Neuronal stem cell (in vitro differentiated cells): ENCODE measurements at regions not wholly inside any gene's neighbourhood (a gene's known extent, or its start where the extent isn't known, plus 50 kb on each side); places are given as distances from the start of the nearest gene placed in this dataset.

Source experiments
- DNase-seq: peaks from one replicate; pipeline ENCODE4 v3.0.0-alpha.2; 2013; ENCODE audit warnings: low spot score
- H2AFZ ChIP-seq: one replicate; pipeline ENCODE4 v1.6.1; 2013; ENCODE audit warnings: mild to moderate bottlenecking, low read length, inconsistent platforms
- H2AK5ac ChIP-seq: 2 replicates; pipeline ENCODE4 v1.6.1; 2013; ENCODE audit warnings: low read depth, mild to moderate bottlenecking, inconsistent platforms, low read length, moderate library complexity, mixed read lengths
- H2BK120ac ChIP-seq: 2 replicates; pipeline ENCODE4 v1.6.1; 2013; ENCODE audit warnings: low read depth, mild to moderate bottlenecking, inconsistent platforms, low read length, moderate library complexity, mixed read lengths
- H2BK12ac ChIP-seq: one replicate; pipeline ENCODE4 v1.6.1; 2013; ENCODE audit warnings: low read length, inconsistent platforms
- H2BK15ac ChIP-seq: 2 replicates; pipeline ENCODE4 v1.6.1; 2013; ENCODE audit warnings: mild to moderate bottlenecking, low read length, inconsistent platforms, mixed read lengths
- H2BK5ac ChIP-seq: one replicate; pipeline ENCODE4 v1.6.1; 2013; ENCODE audit warnings: inconsistent platforms, mild to moderate bottlenecking, low read length, moderate library complexity
- H3K14ac ChIP-seq: one replicate; pipeline ENCODE4 v1.6.1; 2013; ENCODE audit warnings: low read length, inconsistent platforms
- H3K18ac ChIP-seq: 2 replicates; pipeline ENCODE4 v1.6.1; 2013; ENCODE audit warnings: low read length, inconsistent platforms
- H3K23ac ChIP-seq: 2 replicates; pipeline ENCODE4 v1.6.1; 2013; ENCODE audit warnings: low read depth, mild to moderate bottlenecking, mixed read lengths, low read length, inconsistent platforms; ENCODE audit not compliant: poor library complexity
- H3K27ac ChIP-seq: replicated peaks from 3 replicates; pipeline ENCODE4 v1.5.1; 2013; ENCODE audit warnings: low read length, inconsistent platforms
- H3K27me3 ChIP-seq, 3 experiments: 2 replicates each; pipeline ENCODE4 v1.6.1; 2013; ENCODE audit warnings: low read length in 3 of 3, mild to moderate bottlenecking in 2 of 3, inconsistent platforms in 1 of 3, low read depth in 1 of 3, mixed read lengths in 1 of 3, moderate library complexity in 1 of 3; ENCODE audit not compliant: control insufficient read depth in 3 of 3, insufficient read depth in 3 of 3
- H3K36me3 ChIP-seq, 2 donors: replicated peaks in 1 of 2; 2 replicates each; pipeline ENCODE4 v1.6.1; 2013; ENCODE audit warnings: low read length in 2 of 2; ENCODE audit not compliant: control insufficient read depth in 2 of 2, insufficient read depth in 2 of 2
- H3K4ac ChIP-seq: 2 replicates; pipeline ENCODE4 v1.6.1; 2013; ENCODE audit warnings: inconsistent platforms, mild to moderate bottlenecking, low read length, moderate library complexity
- H3K4me1 ChIP-seq, 2 donors: 1 replicate in 1 of 2; 2 replicates in 1 of 2; pipeline ENCODE4 v1.6.1; 2013; ENCODE audit warnings: low read length in 2 of 2, low read depth in 1 of 2; ENCODE audit not compliant: control insufficient read depth in 2 of 2, insufficient read depth in 1 of 2
- H3K4me2 ChIP-seq: one replicate; pipeline ENCODE4 v1.6.1; 2013; ENCODE audit warnings: mild to moderate bottlenecking, low read length, inconsistent platforms; ENCODE audit not compliant: insufficient read depth, poor library complexity, severe bottlenecking
- H3K4me3 ChIP-seq, 2 donors: 2 replicates each; pipeline ENCODE4 v1.5.1; 2013; ENCODE audit warnings: low read length in 2 of 2, mild to moderate bottlenecking in 2 of 2, inconsistent platforms in 1 of 2, moderate library complexity in 1 of 2
- H3K79me1 ChIP-seq: one replicate; pipeline ENCODE4 v1.6.1; 2013; ENCODE audit warnings: low read depth, mild to moderate bottlenecking, inconsistent platforms, low read length, moderate library complexity
- H3K9ac ChIP-seq: one replicate; pipeline ENCODE4 v1.6.1; 2013; ENCODE audit warnings: mild to moderate bottlenecking, low read depth, low read length, inconsistent platforms; ENCODE audit not compliant: poor library complexity
- H3K9me3 ChIP-seq, 2 donors: replicated peaks in 1 of 2; 2 replicates each; pipeline versions ENCODE3 to v1.6.1; 2013; ENCODE audit warnings: low read length in 2 of 2, mild to moderate bottlenecking in 2 of 2, inconsistent platforms in 1 of 2, low read depth in 1 of 2, mixed read lengths in 1 of 2, moderate library complexity in 1 of 2; ENCODE audit not compliant: control insufficient read depth in 2 of 2, insufficient read depth in 1 of 2
- H4K8ac ChIP-seq: one replicate; pipeline ENCODE4 v1.6.1; 2013; ENCODE audit warnings: low read depth, mild to moderate bottlenecking, inconsistent platforms, low read length, moderate library complexity
- H4K91ac ChIP-seq: one replicate; pipeline ENCODE4 v1.6.1; 2013; ENCODE audit warnings: low read length, low read depth, mild to moderate bottlenecking, inconsistent platforms; ENCODE audit not compliant: poor library complexity
- WGBS, 2 donors: extraction: QIAGEN DNeasy Blood & Tissue Kit; methylation state at CpG; one replicate each; pipeline ENCODE4 v1.1.7; 2013; ENCODE audit warnings: missing lambda C conversion rate in 2 of 2, mixed read lengths in 1 of 2; ENCODE audit not compliant: insufficient read length in 2 of 2, insufficient replicate concordance in 1 of 2; ENCODE audit errors: extremely low coverage in 2 of 2; 5-methylcytosine and 5-hydroxymethylcytosine counted together

GRCh38 chr17:79464318-79465010 lies 146.4 kb downstream of the RBFOX3 start:
- no CpG with 5 or more reads among the region's 28 CpGs for WGBS, 2 donors
- Histone ChIP-seq H3K23ac (no peak overlapping the region), H3K18ac (peak overlapping the region; percentile 86), H2AK5ac (peak overlapping the region; percentile 40), H2BK12ac (no peak overlapping the region), H3K4ac (no peak overlapping the region), H3K36me3 (no peaks in the 10 kb centered on the region), H3K27ac (no peak overlapping the region), H3K27me3 (peaks cover 0 to 5% (median 0%) of the 10 kb centered on the region in 3 experiments), H2BK120ac (no peak overlapping the region), H3K79me1 (no peaks in the 10 kb centered on the region), H2BK15ac (peak overlapping the region; percentile 17), H4K8ac (no peak overlapping the region), H2AFZ (no peak overlapping the region), H3K4me1 (peaks cover 0 to 10% of the 10 kb centered on the region in 2 donors), H4K91ac (no peak overlapping the region), H3K9me3 (no peaks in the 10 kb centered on the region), H3K4me3 (peak overlapping the region in 1 of 2 donors; percentile 21), H2BK5ac (no peak overlapping the region), H3K9ac (no peak overlapping the region), H3K14ac (peak overlapping the region; percentile 14), H3K4me2 (no peak overlapping the region)
- no peak for DNase-seq

- Histone ChIP-seq H2AFZ (no peak overlapping the region), H2BK120ac (no peak overlapping the region), H3K36me3 (no peaks in the 10 kb centered on the region), H3K18ac (no peak overlapping the region), H3K23ac (peak overlapping the region; percentile 82), H2BK12ac (peak overlapping the region; percentile 1), H3K4ac (no peak overlapping the region), H3K4me3 (no peak overlapping the region), H2BK5ac (no peak overlapping the region), H3K4me2 (no peak overlapping the region), H3K79me1 (peaks cover 2% of the 10 kb centered on the region), H3K9ac (no peak overlapping the region), H3K14ac (no peak overlapping the region), H4K8ac (no peak overlapping the region), H2AK5ac (no peak overlapping the region), H4K91ac (peak overlapping the region; percentile 9), H3K27me3 (peaks cover 0 to 5% (median 0%) of the 10 kb centered on the region in 3 experiments), H3K9me3 (no peaks in the 10 kb centered on the region), H3K27ac (no peak overlapping the region), H3K4me1 (peaks cover 0 to 10% of the 10 kb centered on the region in 2 donors), H2BK15ac (no peak overlapping the region)
- no peak for DNase-seq
- no CpG with 5 or more reads among the region's 36 CpGs for WGBS, 2 donors
Observed at GRCh38 chr17:79463421-79464317, 147.2 kb downstream of the RBFOX3 start.

- no peak for DNase-seq
Observed at GRCh38 chr17:79461041-79461440, 149.8 kb downstream of the RBFOX3 start.

GRCh38 chr17:79459846-79460245 lies 151.0 kb downstream of the RBFOX3 start:
- H3K27me3 ChIP-seq: no peaks in the 10 kb centered on the region
- no peak for DNase-seq
- H4K91ac ChIP-seq: no peak overlapping the region
- H3K36me3 ChIP-seq: no peaks in the 10 kb centered on the region
- H3K4me1 ChIP-seq: peaks cover 0 to 1% of the 10 kb centered on the region in 2 donors
- H3K9ac ChIP-seq: no peak overlapping the region
- no peak overlapping the region for H3K4me3 ChIP-seq
- peaks cover 2% of the 10 kb centered on the region for H3K79me1 ChIP-seq
- H4K8ac ChIP-seq: no peak overlapping the region
- H3K27ac ChIP-seq: no peak overlapping the region
- H2BK12ac ChIP-seq: no peak overlapping the region
- no peak overlapping the region for H2AFZ ChIP-seq
- no peak overlapping the region for H2AK5ac ChIP-seq
- no peak overlapping the region for H2BK5ac ChIP-seq
- H3K23ac ChIP-seq: no peak overlapping the region
- no CpG with 5 or more reads among the region's 4 CpGs for WGBS, 2 donors
- no peak overlapping the region for H2BK15ac ChIP-seq
- H3K14ac ChIP-seq: no peak overlapping the region
- H3K4ac ChIP-seq: no peak overlapping the region
- no peak overlapping the region for H2BK120ac ChIP-seq
- no peak overlapping the region for H3K18ac ChIP-seq
- no peaks in the 10 kb centered on the region for H3K9me3 ChIP-seq
- no peak overlapping the region for H3K4me2 ChIP-seq

More at GRCh38 chr17:79461041-79461440, 149.8 kb downstream of the RBFOX3 start:
- WGBS, 2 donors: no CpG with 5 or more reads among the region's 2 CpGs
- no peak overlapping the region for H2BK5ac ChIP-seq
- H4K8ac ChIP-seq: no peak overlapping the region
- H3K79me1 ChIP-seq: peaks cover 2% of the 10 kb centered on the region
- no peak overlapping the region for H3K27ac ChIP-seq
- no peak overlapping the region for H2BK12ac ChIP-seq
- no peak overlapping the region for H2AK5ac ChIP-seq
- peaks cover 0 to 5% (median 0%) of the 10 kb centered on the region in 3 experiments for H3K27me3 ChIP-seq
- H3K9ac ChIP-seq: no peak overlapping the region
- H3K4me2 ChIP-seq: no peak overlapping the region
- no peak overlapping the region for H3K4ac ChIP-seq
- H3K18ac ChIP-seq: no peak overlapping the region
- no peak overlapping the region for H3K14ac ChIP-seq
- H2BK15ac ChIP-seq: no peak overlapping the region
- no peak overlapping the region for H2AFZ ChIP-seq
- H3K9me3 ChIP-seq: no peaks in the 10 kb centered on the region
- H3K4me1 ChIP-seq: peaks cover 0 to 10% of the 10 kb centered on the region in 2 donors
- no peaks in the 10 kb centered on the region for H3K36me3 ChIP-seq
- no peak overlapping the region for H2BK120ac ChIP-seq
- no peak overlapping the region for H3K4me3 ChIP-seq
- no peak overlapping the region for H4K91ac ChIP-seq
- no peak overlapping the region for H3K23ac ChIP-seq
